T-cell (primary cell): ENCODE measurements at regions not wholly inside any gene's neighbourhood (a gene's known extent, or its start where the extent isn't known, plus 50 kb on each side); places are given as distances from the start of the nearest gene placed in this dataset.

Source experiments
- ATAC-seq, 4 experiments: fragments of 200-7000 bp in 3 of 4; fragments of 150-1000 bp in 1 of 4; cut with Tn5 transposase; replicated peaks in 1 of 4; 1 replicate in 3 of 4; 2 replicates in 1 of 4; pipeline ENCODE4 v1.10.0; 2021; ENCODE audit warnings: moderate library complexity in 3 of 4, mild to moderate bottlenecking in 2 of 4, moderate number of reproducible peaks in 1 of 4
- CTCF ChIA-PET, 2 donors: fragments of 300-600 bp; sonication (Branson Sonifier 250); formaldehyde crosslinking; loops; one replicate each; lab custom pipeline; 2022; ENCODE audit warnings: antibody characterized with exemption in 2 of 2; lab: Charles Lee
- POLR2A ChIA-PET, 2 donors: fragments of 300-600 bp; sonication (Branson Sonifier 250); formaldehyde crosslinking; loops; one replicate each; lab custom pipeline; 2022; ENCODE audit warnings: antibody characterized with exemption in 2 of 2; lab: Charles Lee
- DNase-seq, 35 experiments: peaks; one replicate each; pipeline versions ENCODE4 v3.0.0 to v3.0.0-alpha.2; 2013 to 2023
- H3K27ac ChIP-seq: one replicate; pipeline ENCODE4 v1.5.1; 2013; ENCODE audit warnings: low read length
- H3K27me3 ChIP-seq, 2 experiments: replicated peaks in 1 of 2; 1 replicate in 1 of 2; 2 replicates in 1 of 2; pipeline versions ENCODE4 v1.6.1 to v1.7.0; 2013; ENCODE audit warnings: low read length in 1 of 2, mixed read lengths in 1 of 2; ENCODE audit not compliant: control insufficient read depth in 2 of 2, insufficient read depth in 2 of 2; ENCODE audit errors: extremely low read depth in 1 of 2
- H3K36me3 ChIP-seq, 2 donors: 1 replicate in 1 of 2; 2 replicates in 1 of 2; pipeline versions ENCODE4 v1.6.1 to v1.7.0; 2013; ENCODE audit warnings: low read length in 1 of 2; ENCODE audit not compliant: control insufficient read depth in 2 of 2, insufficient read depth in 1 of 2; ENCODE audit errors: extremely low read depth in 1 of 2
- H3K4me1 ChIP-seq, 2 experiments: 1 replicate in 1 of 2; 2 replicates in 1 of 2; pipeline versions ENCODE4 v1.6.1 to v1.7.0; 2013; ENCODE audit warnings: low read length in 2 of 2, mixed read lengths in 1 of 2; ENCODE audit not compliant: insufficient read depth in 2 of 2, control insufficient read depth in 1 of 2; ENCODE audit errors: extremely low read depth in 1 of 2
- H3K4me3 ChIP-seq, 2 donors: 1 replicate in 1 of 2; 2 replicates in 1 of 2; pipeline versions ENCODE4 v1.5.1 to v1.7.0; 2013; ENCODE audit warnings: mild to moderate bottlenecking in 2 of 2, low read length in 1 of 2, moderate library complexity in 1 of 2; ENCODE audit not compliant: control insufficient read depth in 1 of 2; ENCODE audit errors: extremely low read depth in 1 of 2
- H3K9me3 ChIP-seq: 2 replicates; pipeline ENCODE4 v1.7.0; 2013
- H3K27ac Mint-ChIP-seq, 2 donors: one replicate each; pipeline ENCODE4 v1.8.0; 2020 to 2021; ENCODE audit warnings: mild to moderate bottlenecking in 2 of 2, mixed read lengths in 2 of 2
- H3K27me3 Mint-ChIP-seq, 2 donors: one replicate each; pipeline ENCODE4 v1.8.0; 2021 to 2022; ENCODE audit warnings: mixed read lengths in 2 of 2
- H3K36me3 Mint-ChIP-seq: one replicate; pipeline ENCODE4 v1.8.0; 2021; ENCODE audit warnings: mixed read lengths
- H3K4me1 Mint-ChIP-seq, 3 donors: one replicate each; pipeline ENCODE4 v1.8.0; 2020 to 2022; ENCODE audit warnings: mixed read lengths in 3 of 3, mild to moderate bottlenecking in 1 of 3
- H3K4me3 Mint-ChIP-seq, 3 donors: one replicate each; pipeline ENCODE4 v1.8.0; 2020 to 2022; ENCODE audit warnings: mild to moderate bottlenecking in 3 of 3, mixed read lengths in 3 of 3, moderate library complexity in 3 of 3
- H3K9me3 Mint-ChIP-seq, 3 donors: one replicate each; pipeline ENCODE4 v1.8.0; 2020 to 2022; ENCODE audit warnings: mixed read lengths in 3 of 3
- WGBS: methylation state at CpG from one replicate; pipeline ENCODE4 v1.1.5; 2013; ENCODE audit warnings: missing lambda C conversion rate; ENCODE audit not compliant: insufficient coverage; 5-methylcytosine and 5-hydroxymethylcytosine counted together

GRCh38 chr6:97399208-97399607 is 116.2 kb upstream of the MMS22L start:
- POLR2A ChIA-PET: no interaction called here
- Mint-ChIP-seq H3K36me3 (no peaks in the 10 kb centered on the region), H3K9me3 (no peaks in the 10 kb centered on the region), H3K4me3 (no peak overlapping the region), H3K27me3 (peaks cover 2 to 3% of the 10 kb centered on the region in 2 donors), H3K4me1 (no peaks in the 10 kb centered on the region), H3K27ac (no peak overlapping the region)
- Histone ChIP-seq H3K27me3 (no peaks in the 10 kb centered on the region), H3K4me3 (no peak overlapping the region), H3K36me3 (no peaks in the 10 kb centered on the region), H3K9me3 (no peaks in the 10 kb centered on the region), H3K27ac (no peak overlapping the region), H3K4me1 (no peaks in the 10 kb centered on the region)
- no peak for DNase-seq
- CTCF ChIA-PET: no interaction called here
- WGBS: no CpG with 5 or more reads among the region's 2 CpGs
- no peak for ATAC-seq

GRCh38 chr6:97401533-97401932 is 118.5 kb upstream of the MMS22L start:
- DNase-seq: no peak
- ATAC-seq: no peak
- Mint-ChIP-seq H3K4me1 (no peaks in the 10 kb centered on the region), H3K27me3 (peaks cover 2 to 7% of the 10 kb centered on the region in 2 donors), H3K27ac (no peak overlapping the region), H3K9me3 (no peaks in the 10 kb centered on the region), H3K4me3 (no peak overlapping the region), H3K36me3 (no peaks in the 10 kb centered on the region)
- no peak overlapping the region for H3K27ac ChIP-seq
- no peak overlapping the region for H3K4me3 ChIP-seq
- no peaks in the 10 kb centered on the region for H3K36me3 ChIP-seq
- no peaks in the 10 kb centered on the region for H3K9me3 ChIP-seq
- no peaks in the 10 kb centered on the region for H3K4me1 ChIP-seq
- 10% methylated on average over 2 of the region's 2 CpGs for WGBS
- no peaks in the 10 kb centered on the region for H3K27me3 ChIP-seq
- ChIA-PET CTCF (no interaction called here), POLR2A (no interaction called here)

GRCh38 chr6:97405818-97406409 is 122.9 kb upstream of the MMS22L start:
- H3K27me3 Mint-ChIP-seq: peaks cover 8 to 12% of the 10 kb centered on the region in 2 donors
- H3K27me3 ChIP-seq: no peaks in the 10 kb centered on the region
- no peak overlapping the region for H3K27ac ChIP-seq
- no peaks in the 10 kb centered on the region for H3K4me1 Mint-ChIP-seq
- ATAC-seq (no peak), DNase-seq (no peak)
- no peak overlapping the region for H3K4me3 Mint-ChIP-seq
- no peak overlapping the region for H3K4me3 ChIP-seq
- CTCF ChIA-PET: no interaction called here
- WGBS: 68% methylated on average over 2 of the region's 3 CpGs
- POLR2A ChIA-PET: no interaction called here
- H3K27ac Mint-ChIP-seq: no peak overlapping the region
- H3K9me3 Mint-ChIP-seq: no peaks in the 10 kb centered on the region
- H3K36me3 Mint-ChIP-seq: no peaks in the 10 kb centered on the region
- no peaks in the 10 kb centered on the region for H3K9me3 ChIP-seq
- no peaks in the 10 kb centered on the region for H3K4me1 ChIP-seq
- no peaks in the 10 kb centered on the region for H3K36me3 ChIP-seq

GRCh38 chr6:97406633-97407032 is 123.6 kb upstream of the MMS22L start:
- ChIA-PET POLR2A (no interaction called here), CTCF (no interaction called here)
- H3K27ac Mint-ChIP-seq: no peak overlapping the region
- Histone ChIP-seq H3K27me3 (no peaks in the 10 kb centered on the region), H3K27ac (no peak overlapping the region), H3K9me3 (no peaks in the 10 kb centered on the region), H3K36me3 (no peaks in the 10 kb centered on the region), H3K4me1 (no peaks in the 10 kb centered on the region), H3K4me3 (no peak overlapping the region)
- no peaks in the 10 kb centered on the region for H3K36me3 Mint-ChIP-seq
- no peaks in the 10 kb centered on the region for H3K4me1 Mint-ChIP-seq
- ATAC-seq: no peak
- WGBS: no CpG with 5 or more reads among the region's 1 CpG
- peaks cover 8 to 12% of the 10 kb centered on the region in 2 donors for H3K27me3 Mint-ChIP-seq
- H3K9me3 Mint-ChIP-seq: no peaks in the 10 kb centered on the region
- H3K4me3 Mint-ChIP-seq: no peak overlapping the region
- DNase-seq: no peak

DNA sequence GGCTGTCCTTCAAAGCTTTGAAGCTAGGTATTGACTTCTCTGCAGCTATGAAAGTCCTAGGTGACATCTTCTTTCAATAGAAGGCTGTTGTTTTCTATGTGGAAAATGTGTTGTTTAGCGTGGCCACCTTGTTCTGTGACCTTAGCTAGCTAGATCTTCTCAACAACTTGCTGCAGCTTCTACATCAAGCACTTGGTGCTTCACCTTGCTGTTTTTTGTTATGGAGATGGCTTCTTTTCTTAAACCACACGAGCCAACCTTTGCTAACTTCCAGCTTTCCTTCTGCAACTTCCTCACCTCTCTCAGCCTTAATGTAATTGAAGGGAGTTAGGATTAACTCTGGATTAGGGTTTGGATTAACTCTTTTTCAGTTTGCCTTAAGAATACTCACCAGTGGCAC is 128.6 kb upstream of the MMS22L start:
- H3K9me3 ChIP-seq: no peaks in the 10 kb centered on the region
- no peak overlapping the region for H3K4me3 Mint-ChIP-seq

GRCh38 chr6:97412511-97412910 is 129.5 kb upstream of the MMS22L start:
- Histone ChIP-seq H3K4me3 (no peak overlapping the region), H3K36me3 (no peaks in the 10 kb centered on the region), H3K27me3 (no peaks in the 10 kb centered on the region), H3K4me1 (no peaks in the 10 kb centered on the region), H3K9me3 (no peaks in the 10 kb centered on the region), H3K27ac (no peak overlapping the region)
- ATAC-seq: no peak
- Mint-ChIP-seq H3K4me1 (no peaks in the 10 kb centered on the region), H3K36me3 (no peaks in the 10 kb centered on the region), H3K27me3 (peaks cover 6 to 11% of the 10 kb centered on the region in 2 donors), H3K27ac (no peak overlapping the region), H3K4me3 (no peak overlapping the region), H3K9me3 (no peaks in the 10 kb centered on the region)
- DNase-seq: no peak
- CTCF ChIA-PET: no interaction called here
- POLR2A ChIA-PET: no interaction called here
- no CpG with 5 or more reads among the region's 1 CpG for WGBS

More for the DNA sequence above, 128.6 kb upstream of the MMS22L start:
- CTCF ChIA-PET: interaction anchor here in 1 of 2 donors (0.6 kb wide), 1 partner anchor 222 kb away, joined by 4 read pairs; no protein-coding TSS in a partner anchor
- Mint-ChIP-seq H3K9me3 (no peaks in the 10 kb centered on the region), H3K4me1 (no peaks in the 10 kb centered on the region), H3K36me3 (no peaks in the 10 kb centered on the region), H3K27me3 (peaks cover 6 to 8% of the 10 kb centered on the region in 2 donors), H3K27ac (no peak overlapping the region)
- H3K27ac ChIP-seq: no peak overlapping the region
- POLR2A ChIA-PET: no interaction called here
- no peak for ATAC-seq
- DNase-seq: no peak
- H3K4me1 ChIP-seq: no peaks in the 10 kb centered on the region
- no peaks in the 10 kb centered on the region for H3K27me3 ChIP-seq
- H3K4me3 ChIP-seq: no peak overlapping the region
- no peaks in the 10 kb centered on the region for H3K36me3 ChIP-seq
- WGBS: no CpG with 5 or more reads among the region's 2 CpGs

- Histone ChIP-seq H3K4me1 (no peaks in the 10 kb centered on the region), H3K27me3 (peaks cover 0 to 4% of the 10 kb centered on the region in 2 experiments), H3K36me3 (no peaks in the 10 kb centered on the region), H3K4me3 (no peak overlapping the region), H3K9me3 (no peaks in the 10 kb centered on the region), H3K27ac (no peak overlapping the region)
- Mint-ChIP-seq H3K4me3 (no peak overlapping the region), H3K9me3 (peaks cover 0 to 9% (median 6%) of the 10 kb centered on the region in 3 donors), H3K36me3 (no peaks in the 10 kb centered on the region), H3K27me3 (peaks cover 5 to 16% of the 10 kb centered on the region in 2 donors), H3K27ac (no peak overlapping the region), H3K4me1 (no peaks in the 10 kb centered on the region)
- WGBS: 50% methylated on average over 1 of the region's 1 CpG
- ChIA-PET CTCF (no interaction called here), POLR2A (no interaction called here)
- DNase-seq (no peak), ATAC-seq (no peak)
Measured at GRCh38 chr6:97422171-97422570, 139.2 kb upstream of the MMS22L start.
